Liver (tissue), 8 donors: ENCODE measurements at regions not wholly inside any gene's neighbourhood (a gene's known extent, or its start where the extent isn't known, plus 50 kb on each side); places are given as distances from the start of the nearest gene placed in this dataset.

Source experiments
- DNase-seq: peaks from one replicate; pipeline ENCODE4 v3.0.0-alpha.2; 2017; ENCODE audit warnings: low spot score
- H3K27ac ChIP-seq, 2 donors: one replicate each; pipeline ENCODE4 v1.7.0; 2013; ENCODE audit warnings: inconsistent platforms in 2 of 2, low read length in 2 of 2, control low read depth in 1 of 2, low read depth in 1 of 2, mild to moderate bottlenecking in 1 of 2
- H3K27me3 ChIP-seq, 4 donors: one replicate each; pipeline versions ENCODE4 v1.6.1 to v1.7.0; 2013; ENCODE audit warnings: low read length in 3 of 4, inconsistent platforms in 1 of 4, mild to moderate bottlenecking in 1 of 4, moderate library complexity in 1 of 4; ENCODE audit not compliant: control insufficient read depth in 4 of 4, insufficient read depth in 4 of 4
- H3K36me3 ChIP-seq, 4 donors: one replicate each; pipeline versions ENCODE4 v1.6.1 to v1.7.0; 2013; ENCODE audit warnings: low read length in 3 of 4, mild to moderate bottlenecking in 3 of 4, low read depth in 1 of 4, moderate library complexity in 1 of 4; ENCODE audit not compliant: control insufficient read depth in 4 of 4, insufficient read depth in 3 of 4
- H3K4me1 ChIP-seq, 4 donors: one replicate each; pipeline versions ENCODE4 v1.6.1 to v1.7.0; 2013; ENCODE audit warnings: low read length in 3 of 4, mild to moderate bottlenecking in 3 of 4, moderate library complexity in 1 of 4; ENCODE audit not compliant: control insufficient read depth in 4 of 4, insufficient read depth in 4 of 4
- H3K4me3 ChIP-seq, 3 donors: one replicate each; pipeline versions ENCODE4 v1.6.1 to v1.7.0; 2013; ENCODE audit warnings: low read length in 3 of 3, control low read depth in 1 of 3, low read depth in 1 of 3, mild to moderate bottlenecking in 1 of 3
- H3K9ac ChIP-seq, 2 donors: one replicate each; pipeline ENCODE4 v1.7.0; 2013; ENCODE audit warnings: low read length in 2 of 2, mild to moderate bottlenecking in 2 of 2, moderate library complexity in 2 of 2, control low read depth in 1 of 2, low read depth in 1 of 2
- H3K9me3 ChIP-seq, 4 donors: one replicate each; pipeline versions ENCODE4 v1.6.1 to v1.7.0; 2013; ENCODE audit warnings: low read length in 3 of 4; ENCODE audit not compliant: control insufficient read depth in 4 of 4
- EGR1 ChIP-seq, 2 donors: IDR thresholded peaks; 2 replicates each; pipeline ENCODE4 v1.6.1; 2016 to 2018; ENCODE audit warnings: antibody characterized with exemption in 2 of 2, low read depth in 2 of 2
- FOXA1 ChIP-seq: IDR thresholded peaks from 2 replicates; pipeline ENCODE4 v1.6.1; 2016; ENCODE audit warnings: antibody characterized with exemption
- FOXA2 ChIP-seq: IDR thresholded peaks from 2 replicates; pipeline ENCODE4 v1.6.1; 2016; ENCODE audit warnings: antibody characterized with exemption
- GABPA ChIP-seq, 2 donors: IDR thresholded peaks in 1 of 2; conservative IDR thresholded peaks in 1 of 2; 2 replicates each; pipeline ENCODE4 v1.6.1; 2016; ENCODE audit warnings: antibody characterized with exemption in 2 of 2, mild to moderate bottlenecking in 1 of 2, moderate library complexity in 1 of 2
- HNF4A ChIP-seq, 2 donors: conservative IDR thresholded peaks; 2 replicates each; pipeline ENCODE4 v1.6.1; 2016; ENCODE audit warnings: antibody characterized with exemption in 2 of 2, mild to moderate bottlenecking in 2 of 2
- HNF4G ChIP-seq: IDR thresholded peaks from 2 replicates; pipeline ENCODE4 v1.6.1; 2016; ENCODE audit warnings: antibody characterized with exemption
- JUND ChIP-seq, 2 donors: IDR thresholded peaks; 2 replicates each; pipeline ENCODE4 v1.6.1; 2016; ENCODE audit warnings: antibody characterized with exemption in 2 of 2
- RAD21 ChIP-seq, 2 donors: IDR thresholded peaks; 2 replicates each; pipeline ENCODE4 v1.6.1; 2016; ENCODE audit warnings: antibody characterized with exemption in 2 of 2, mild to moderate bottlenecking in 2 of 2
- RXRA ChIP-seq, 2 donors: IDR thresholded peaks; 2 replicates each; pipeline ENCODE4 v1.6.1; 2017 to 2018; ENCODE audit warnings: antibody characterized with exemption in 2 of 2, mild to moderate bottlenecking in 1 of 2
- SP1 ChIP-seq: IDR thresholded peaks from 2 replicates; pipeline ENCODE4 v1.6.1; 2018; ENCODE audit warnings: antibody characterized with exemption, mild to moderate bottlenecking
- TAF1 ChIP-seq: conservative IDR thresholded peaks from 2 replicates; pipeline ENCODE4 v1.6.1; 2016; ENCODE audit warnings: antibody characterized with exemption, mild to moderate bottlenecking
- YY1 ChIP-seq: IDR thresholded peaks from 2 replicates; pipeline ENCODE4 v1.6.1; 2016; ENCODE audit warnings: antibody characterized with exemption, mild to moderate bottlenecking
- WGBS: extraction: QIAGEN DNeasy Blood & Tissue Kit; methylation state at CpG from one replicate; pipeline ENCODE4 v1.1.7; 2013; 5-methylcytosine and 5-hydroxymethylcytosine counted together
- TF ChIP-seq, protein P1 (sequence below): fragments of 150-350 bp; IDR thresholded peaks from 2 replicates; pipeline ENCODE4 v1.5.1; 2017; ENCODE audit warnings: improper control_type of control experiment, low read depth, low read length; ENCODE audit not compliant: missing input control
- TF ChIP-seq, protein P2 (sequence below): IDR thresholded peaks from 2 replicates; pipeline ENCODE4 v1.6.1; 2016; ENCODE audit warnings: antibody characterized with exemption, mild to moderate bottlenecking
- TF ChIP-seq, protein P3 (sequence below): IDR thresholded peaks from 2 replicates; pipeline ENCODE4 v1.6.1; 2016; ENCODE audit warnings: antibody characterized with exemption
- TF ChIP-seq, protein P4 (sequence below): IDR thresholded peaks from 2 replicates; pipeline ENCODE4 v1.6.1; 2016; ENCODE audit warnings: antibody characterized with exemption
- TF ChIP-seq, protein P5 (sequence below): IDR thresholded peaks from 2 replicates; pipeline ENCODE4 v1.6.1; 2016; ENCODE audit warnings: antibody characterized with exemption
- donor health status: healthy.
- donor health status: healthy.
- donor health status: healthy.
- donor health status: healthy.
- donor health status: healthy.

DNA sequence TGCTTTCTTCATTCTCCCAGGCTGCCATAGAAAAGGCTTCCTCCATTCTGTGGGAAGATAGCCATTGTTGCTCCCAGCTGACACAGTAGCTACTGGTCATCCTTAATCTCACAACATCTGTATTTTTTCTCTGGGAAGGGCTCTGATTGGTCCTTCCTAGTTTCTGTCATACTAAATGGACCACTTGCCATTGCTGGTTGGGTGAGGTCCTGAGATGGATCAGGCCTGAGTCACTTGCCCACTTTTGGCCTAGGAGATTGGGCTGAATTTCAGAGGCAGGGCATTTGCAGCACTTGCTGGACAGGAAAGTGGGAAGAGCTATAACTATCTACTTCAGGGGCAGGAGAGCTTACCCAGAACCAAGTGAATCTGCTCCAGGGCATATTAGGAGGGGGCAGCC lies 106.5 kb upstream of the PROK2 start:
- H3K4me3 ChIP-seq, result no peak overlapping the region
- H3K36me3 ChIP-seq, result no peaks in the 10 kb centered on the region
- peaks cover 0 to 2% (median 0%) of the 10 kb centered on the region in 4 donors for H3K27me3 ChIP-seq
- H3K9ac ChIP-seq, result no peak overlapping the region
- TF ChIP-seq EGR1 (IDR thresholded peaks at IDR 0.05; ENCODE audit: low read depth in 2 of 2), result no peak
- no peak for TF ChIP-seq HNF4A (conservative IDR thresholded peaks at IDR 0.05)
- TF ChIP-seq FOXA1, result no peak
- no peak for TF ChIP-seq SP1
- TF ChIP-seq TAF1, result no peak
- TF ChIP-seq, protein P1, sequence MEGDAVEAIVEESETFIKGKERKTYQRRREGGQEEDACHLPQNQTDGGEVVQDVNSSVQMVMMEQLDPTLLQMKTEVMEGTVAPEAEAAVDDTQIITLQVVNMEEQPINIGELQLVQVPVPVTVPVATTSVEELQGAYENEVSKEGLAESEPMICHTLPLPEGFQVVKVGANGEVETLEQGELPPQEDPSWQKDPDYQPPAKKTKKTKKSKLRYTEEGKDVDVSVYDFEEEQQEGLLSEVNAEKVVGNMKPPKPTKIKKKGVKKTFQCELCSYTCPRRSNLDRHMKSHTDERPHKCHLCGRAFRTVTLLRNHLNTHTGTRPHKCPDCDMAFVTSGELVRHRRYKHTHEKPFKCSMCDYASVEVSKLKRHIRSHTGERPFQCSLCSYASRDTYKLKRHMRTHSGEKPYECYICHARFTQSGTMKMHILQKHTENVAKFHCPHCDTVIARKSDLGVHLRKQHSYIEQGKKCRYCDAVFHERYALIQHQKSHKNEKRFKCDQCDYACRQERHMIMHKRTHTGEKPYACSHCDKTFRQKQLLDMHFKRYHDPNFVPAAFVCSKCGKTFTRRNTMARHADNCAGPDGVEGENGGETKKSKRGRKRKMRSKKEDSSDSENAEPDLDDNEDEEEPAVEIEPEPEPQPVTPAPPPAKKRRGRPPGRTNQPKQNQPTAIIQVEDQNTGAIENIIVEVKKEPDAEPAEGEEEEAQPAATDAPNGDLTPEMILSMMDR, result no peak
- no peak for TF ChIP-seq GABPA (IDR thresholded peaks at IDR 0.05 in 1 of 2, conservative IDR thresholded peaks at IDR 0.05 in 1 of 2)
- TF ChIP-seq, protein P2, sequence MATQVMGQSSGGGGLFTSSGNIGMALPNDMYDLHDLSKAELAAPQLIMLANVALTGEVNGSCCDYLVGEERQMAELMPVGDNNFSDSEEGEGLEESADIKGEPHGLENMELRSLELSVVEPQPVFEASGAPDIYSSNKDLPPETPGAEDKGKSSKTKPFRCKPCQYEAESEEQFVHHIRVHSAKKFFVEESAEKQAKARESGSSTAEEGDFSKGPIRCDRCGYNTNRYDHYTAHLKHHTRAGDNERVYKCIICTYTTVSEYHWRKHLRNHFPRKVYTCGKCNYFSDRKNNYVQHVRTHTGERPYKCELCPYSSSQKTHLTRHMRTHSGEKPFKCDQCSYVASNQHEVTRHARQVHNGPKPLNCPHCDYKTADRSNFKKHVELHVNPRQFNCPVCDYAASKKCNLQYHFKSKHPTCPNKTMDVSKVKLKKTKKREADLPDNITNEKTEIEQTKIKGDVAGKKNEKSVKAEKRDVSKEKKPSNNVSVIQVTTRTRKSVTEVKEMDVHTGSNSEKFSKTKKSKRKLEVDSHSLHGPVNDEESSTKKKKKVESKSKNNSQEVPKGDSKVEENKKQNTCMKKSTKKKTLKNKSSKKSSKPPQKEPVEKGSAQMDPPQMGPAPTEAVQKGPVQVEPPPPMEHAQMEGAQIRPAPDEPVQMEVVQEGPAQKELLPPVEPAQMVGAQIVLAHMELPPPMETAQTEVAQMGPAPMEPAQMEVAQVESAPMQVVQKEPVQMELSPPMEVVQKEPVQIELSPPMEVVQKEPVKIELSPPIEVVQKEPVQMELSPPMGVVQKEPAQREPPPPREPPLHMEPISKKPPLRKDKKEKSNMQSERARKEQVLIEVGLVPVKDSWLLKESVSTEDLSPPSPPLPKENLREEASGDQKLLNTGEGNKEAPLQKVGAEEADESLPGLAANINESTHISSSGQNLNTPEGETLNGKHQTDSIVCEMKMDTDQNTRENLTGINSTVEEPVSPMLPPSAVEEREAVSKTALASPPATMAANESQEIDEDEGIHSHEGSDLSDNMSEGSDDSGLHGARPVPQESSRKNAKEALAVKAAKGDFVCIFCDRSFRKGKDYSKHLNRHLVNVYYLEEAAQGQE, result no peak
- TF ChIP-seq YY1, result no peak
- no peak for TF ChIP-seq HNF4G
- TF ChIP-seq, protein P3, sequence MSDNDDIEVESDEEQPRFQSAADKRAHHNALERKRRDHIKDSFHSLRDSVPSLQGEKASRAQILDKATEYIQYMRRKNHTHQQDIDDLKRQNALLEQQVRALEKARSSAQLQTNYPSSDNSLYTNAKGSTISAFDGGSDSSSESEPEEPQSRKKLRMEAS, result no peak
- TF ChIP-seq, protein P4, sequence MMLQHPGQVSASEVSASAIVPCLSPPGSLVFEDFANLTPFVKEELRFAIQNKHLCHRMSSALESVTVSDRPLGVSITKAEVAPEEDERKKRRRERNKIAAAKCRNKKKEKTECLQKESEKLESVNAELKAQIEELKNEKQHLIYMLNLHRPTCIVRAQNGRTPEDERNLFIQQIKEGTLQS, result no peak
- TF ChIP-seq RXRA (IDR thresholded peaks at IDR 0.05), result no peak
- no peak for TF ChIP-seq RAD21 (IDR thresholded peaks at IDR 0.05)
- TF ChIP-seq, protein P5, sequence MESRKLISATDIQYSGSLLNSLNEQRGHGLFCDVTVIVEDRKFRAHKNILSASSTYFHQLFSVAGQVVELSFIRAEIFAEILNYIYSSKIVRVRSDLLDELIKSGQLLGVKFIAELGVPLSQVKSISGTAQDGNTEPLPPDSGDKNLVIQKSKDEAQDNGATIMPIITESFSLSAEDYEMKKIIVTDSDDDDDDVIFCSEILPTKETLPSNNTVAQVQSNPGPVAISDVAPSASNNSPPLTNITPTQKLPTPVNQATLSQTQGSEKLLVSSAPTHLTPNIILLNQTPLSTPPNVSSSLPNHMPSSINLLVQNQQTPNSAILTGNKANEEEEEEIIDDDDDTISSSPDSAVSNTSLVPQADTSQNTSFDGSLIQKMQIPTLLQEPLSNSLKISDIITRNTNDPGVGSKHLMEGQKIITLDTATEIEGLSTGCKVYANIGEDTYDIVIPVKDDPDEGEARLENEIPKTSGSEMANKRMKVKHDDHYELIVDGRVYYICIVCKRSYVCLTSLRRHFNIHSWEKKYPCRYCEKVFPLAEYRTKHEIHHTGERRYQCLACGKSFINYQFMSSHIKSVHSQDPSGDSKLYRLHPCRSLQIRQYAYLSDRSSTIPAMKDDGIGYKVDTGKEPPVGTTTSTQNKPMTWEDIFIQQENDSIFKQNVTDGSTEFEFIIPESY, result no peak
- TF ChIP-seq JUND (IDR thresholded peaks at IDR 0.05), result no peak
- no peak for TF ChIP-seq FOXA2
- H3K9me3 ChIP-seq, result no peaks in the 10 kb centered on the region
- H3K27ac ChIP-seq, result no peak overlapping the region
- H3K4me1 ChIP-seq, result no peaks in the 10 kb centered on the region
- no peak for DNase-seq

DNA sequence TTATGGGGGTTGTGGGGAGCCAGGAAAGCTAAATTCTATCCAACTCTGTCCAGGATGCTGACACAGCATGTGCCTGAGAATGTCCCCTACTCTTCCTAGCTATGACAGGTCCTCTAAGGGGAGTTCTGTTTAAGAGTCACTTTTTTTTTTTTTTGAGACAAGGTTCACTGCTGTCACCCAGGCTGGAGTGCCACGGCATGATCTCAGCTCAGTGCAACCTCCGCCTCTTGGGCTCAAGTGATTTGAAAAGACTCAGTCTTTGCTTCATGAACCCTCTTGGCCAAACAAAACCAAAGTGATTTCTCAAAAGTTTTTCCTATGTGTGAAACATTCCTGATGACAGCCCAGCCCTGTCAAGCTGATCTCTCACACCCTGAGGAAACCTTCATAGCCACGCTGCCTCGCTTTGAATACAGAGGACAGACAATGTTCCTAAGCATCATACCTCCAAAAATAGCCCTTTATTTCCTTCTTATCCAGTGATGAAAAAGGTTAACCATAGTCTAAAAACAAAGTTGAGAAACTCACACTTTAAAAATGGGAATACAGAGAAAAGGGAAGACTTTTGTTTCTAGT lies 105.5 kb upstream of the PROK2 start:
- H3K27ac ChIP-seq, result no peak overlapping the region
- no peaks in the 10 kb centered on the region for H3K36me3 ChIP-seq
- H3K9me3 ChIP-seq, result no peaks in the 10 kb centered on the region
- WGBS, result 87% methylated on average over 4 of the region's 4 CpGs
- H3K27me3 ChIP-seq, result no peaks in the 10 kb centered on the region
- no peak for TF ChIP-seq GABPA (IDR thresholded peaks at IDR 0.05 in 1 of 2, conservative IDR thresholded peaks at IDR 0.05 in 1 of 2)
- TF ChIP-seq, protein P4, result no peak
- no peak for TF ChIP-seq YY1
- TF ChIP-seq, protein P2, result no peak
- no peak for TF ChIP-seq RAD21 (IDR thresholded peaks at IDR 0.05)
- TF ChIP-seq JUND (IDR thresholded peaks at IDR 0.05), result no peak
- no peak for TF ChIP-seq HNF4A (conservative IDR thresholded peaks at IDR 0.05)
- TF ChIP-seq FOXA1, result no peak
- TF ChIP-seq, protein P5, result no peak
- TF ChIP-seq EGR1 (IDR thresholded peaks at IDR 0.05; ENCODE audit: low read depth in 2 of 2), result no peak
- TF ChIP-seq SP1, result no peak
- TF ChIP-seq HNF4G, result no peak
- no peak overlapping the region for H3K4me3 ChIP-seq
- no peaks in the 10 kb centered on the region for H3K4me1 ChIP-seq
- no peak for DNase-seq
- H3K9ac ChIP-seq, result no peak overlapping the region
